IPS-NIHi7 (cell line): ENCODE measurements at regions not wholly inside any gene's neighbourhood (a gene's known extent, or its start where the extent isn't known, plus 50 kb on each side); places are given as distances from the start of the nearest gene placed in this dataset.

ENCODE experiments used
- DNase-seq: peaks from one replicate; pipeline ENCODE4 v3.0.0; 2012; ENCODE audit warnings: mixed read lengths; ENCODE audit errors: extremely low spot score

DNA sequence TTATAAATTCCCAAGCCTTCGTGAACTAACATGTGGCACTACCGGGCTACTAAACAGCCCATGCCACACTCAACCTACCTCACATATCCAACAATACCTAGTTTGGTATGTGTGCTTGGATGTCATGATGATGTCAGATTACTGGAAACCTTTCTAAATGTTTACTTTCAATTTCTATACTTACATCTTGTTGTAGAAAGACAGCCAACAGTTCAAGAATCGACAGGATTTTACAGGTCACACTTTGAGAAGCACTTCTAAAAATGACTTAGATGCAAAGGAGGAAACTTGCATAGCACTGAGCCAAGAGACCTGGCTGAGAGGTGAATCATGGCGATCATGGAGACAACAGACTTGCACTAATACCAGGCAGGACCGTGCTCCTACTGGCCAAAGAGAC lies 209.9 kb downstream of the COL4A1 start:
- DNase-seq = no peak

DNA sequence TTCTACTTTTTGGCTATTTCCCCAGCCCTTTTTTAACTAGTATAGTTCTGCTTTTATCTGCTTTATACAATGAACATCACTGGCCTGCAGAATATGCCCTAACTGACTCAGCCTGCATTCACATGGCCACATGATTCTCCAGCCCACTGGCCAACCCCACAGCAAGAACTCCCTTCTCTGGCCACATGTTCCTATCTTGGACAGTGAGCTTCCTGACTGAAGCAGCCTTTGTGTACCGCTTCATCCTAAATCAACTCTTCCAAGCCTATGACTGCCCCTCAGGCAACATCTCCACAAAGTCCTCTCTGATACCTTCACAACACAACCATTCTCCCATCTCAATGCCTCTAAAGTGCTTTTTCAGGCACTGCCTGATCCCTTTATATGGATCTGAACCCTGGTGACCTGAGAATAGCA lies 214.1 kb downstream of the COL4A1 start:
- no peak for DNase-seq

DNA sequence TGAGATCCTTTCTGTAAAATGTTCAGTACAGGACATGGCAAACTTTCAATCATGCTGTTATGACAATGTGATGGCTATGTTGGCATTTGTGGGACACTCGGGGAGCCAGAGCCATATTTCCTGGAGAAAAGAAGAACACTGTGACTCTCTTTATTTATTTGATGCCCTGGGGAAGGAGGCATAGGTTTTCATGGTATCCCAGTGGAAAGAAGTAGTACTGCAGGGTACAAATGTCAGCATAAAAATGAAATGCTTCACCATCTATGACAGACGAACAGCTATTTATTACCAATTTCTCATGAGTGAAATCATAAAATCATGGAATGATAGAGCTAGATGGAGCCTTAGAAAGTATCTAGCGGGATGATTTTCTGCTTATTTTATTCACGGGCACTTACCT lies 217.1 kb downstream of the COL4A1 start:
- no peak for DNase-seq

DNA sequence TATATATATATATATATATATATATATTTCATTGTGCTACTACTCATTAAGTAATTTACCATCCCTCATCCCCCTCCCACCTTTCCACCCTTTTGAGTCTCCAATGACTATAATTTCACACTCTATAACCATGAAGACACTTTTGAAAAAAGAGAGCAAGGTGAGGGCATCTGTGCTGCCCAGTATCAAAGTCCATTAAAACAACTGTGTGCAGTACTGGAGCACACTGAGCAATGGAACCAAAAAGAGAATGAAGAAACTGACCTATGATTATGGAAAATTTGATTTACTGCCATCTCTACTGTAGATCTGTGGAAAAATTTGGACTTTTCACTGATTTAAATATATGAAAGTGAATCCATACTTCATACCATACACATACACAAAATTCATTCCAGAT lies 217.9 kb downstream of the COL4A1 start:
- no peak for DNase-seq

DNA sequence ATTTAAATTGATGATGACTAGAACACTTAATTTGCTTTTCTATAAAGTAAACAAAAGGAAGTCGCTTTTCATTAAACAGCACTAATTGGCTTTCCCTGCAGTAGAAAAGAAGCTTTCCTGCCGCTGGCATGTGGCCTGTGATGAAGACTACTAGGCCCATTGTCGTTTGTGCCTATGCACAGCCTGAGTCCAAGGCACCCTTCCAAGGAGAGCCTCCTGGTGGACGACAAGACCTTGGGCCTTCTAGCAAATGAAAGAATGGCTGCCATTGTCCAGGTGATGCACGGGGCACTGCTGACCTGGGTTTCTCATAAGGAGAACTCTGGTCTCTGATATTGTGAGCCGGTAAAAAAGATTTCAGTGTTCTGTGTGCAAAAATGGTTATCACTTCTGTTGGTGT lies 233.0 kb downstream of the COL4A1 start:
- no peak for DNase-seq

DNA sequence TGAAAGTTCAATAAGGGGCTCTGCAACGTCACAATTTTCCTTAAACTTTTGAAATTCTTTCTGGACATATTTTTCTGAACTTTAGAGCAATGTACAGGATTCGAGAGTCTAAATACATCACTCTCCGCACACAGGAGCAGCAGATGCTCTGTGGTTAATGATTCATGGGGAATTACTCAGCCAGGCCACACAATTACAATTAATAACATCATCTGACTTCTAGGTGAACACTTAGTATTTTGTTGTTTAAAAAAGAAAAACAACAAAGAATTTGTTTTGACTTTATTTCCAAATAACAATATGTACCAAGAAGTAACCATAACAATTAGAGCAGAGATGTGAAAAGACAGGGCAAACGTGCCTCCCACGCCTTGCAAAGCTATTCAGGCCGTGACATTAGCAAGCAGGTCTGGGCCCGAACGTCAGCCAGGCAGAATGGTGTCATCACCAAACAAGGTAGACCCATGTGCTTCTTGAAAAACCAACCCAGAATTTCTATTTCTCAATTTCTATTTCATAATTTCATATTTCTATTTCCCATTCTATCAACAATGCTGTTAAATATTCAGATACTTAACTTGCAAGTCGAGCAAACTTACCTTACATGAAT lies 236.3 kb downstream of the COL4A1 start:
- DNase-seq = no peak

DNA sequence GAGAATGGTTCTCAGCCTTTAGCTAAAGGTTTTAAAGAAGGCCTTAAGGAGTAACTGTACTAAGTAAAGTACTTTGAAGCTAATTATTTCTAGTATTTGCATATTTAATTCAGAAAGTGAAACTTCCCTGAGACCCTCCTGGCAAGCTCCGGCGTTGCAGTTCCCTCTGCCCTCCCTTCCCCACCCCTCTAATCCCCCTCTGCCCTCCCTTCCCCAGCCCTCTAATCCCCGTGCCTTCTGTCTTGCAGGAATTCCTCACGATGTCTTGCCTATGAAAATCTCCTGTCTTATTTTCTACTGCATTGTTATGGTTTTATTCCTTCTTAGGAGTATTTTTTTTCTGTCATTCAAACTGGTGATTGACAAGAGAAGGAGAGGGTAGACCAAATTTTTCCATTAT lies 236.9 kb downstream of the COL4A1 start:
- DNase-seq = no peak

DNA sequence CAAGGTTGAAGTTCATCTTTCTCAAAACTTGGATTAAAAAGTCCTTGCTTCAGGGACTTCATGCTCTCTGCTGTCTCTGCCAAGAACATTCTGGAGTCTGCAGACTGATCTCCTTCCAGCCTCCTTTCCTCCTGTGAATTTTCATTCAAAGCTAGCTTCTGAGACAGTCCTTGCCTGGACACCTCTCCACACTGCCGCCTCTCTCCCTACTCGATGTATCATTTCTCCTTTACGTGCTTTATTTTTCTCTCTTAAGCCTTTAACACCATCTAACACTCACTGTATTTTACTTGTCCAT lies 238.8 kb downstream of the COL4A1 start:
- no peak for DNase-seq

DNA sequence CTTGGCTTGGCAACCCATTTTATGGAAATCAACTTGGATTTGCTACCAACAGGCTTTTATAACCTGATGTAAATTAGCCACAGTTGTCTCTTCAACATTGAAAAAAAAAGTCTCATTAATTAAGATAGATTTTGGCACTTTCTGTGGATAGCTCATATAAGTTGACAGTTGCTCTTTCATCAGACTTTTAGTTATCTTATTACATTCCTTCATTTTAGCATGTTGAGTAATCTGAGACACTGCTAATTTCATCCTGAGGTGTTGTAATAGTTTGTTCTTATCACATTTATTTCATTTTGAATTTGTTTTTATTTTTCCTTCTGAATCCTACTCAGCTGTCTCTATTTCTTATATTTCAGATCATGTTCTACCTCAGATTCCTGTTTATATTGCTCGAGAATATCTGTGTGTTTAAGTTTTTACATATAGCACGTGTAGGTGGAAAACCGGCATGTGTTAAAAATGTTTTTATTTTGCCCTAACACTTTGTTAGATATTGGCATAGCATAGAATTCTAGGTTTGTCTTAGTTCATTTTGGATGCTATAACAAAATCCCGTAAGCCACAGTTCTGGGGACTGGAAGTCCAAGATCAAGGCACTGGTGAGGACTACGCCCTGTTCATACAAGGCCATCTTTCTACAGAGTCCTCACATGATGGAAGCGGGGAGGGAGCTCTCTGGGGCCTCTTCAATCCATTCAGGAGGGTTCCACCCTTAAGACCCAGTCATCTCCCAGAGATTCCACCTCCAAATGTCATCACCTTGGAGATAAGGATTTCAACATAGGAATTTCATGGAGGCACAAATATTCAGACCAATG lies 239.4 kb downstream of the COL4A1 start:
- DNase-seq = no peak

DNA sequence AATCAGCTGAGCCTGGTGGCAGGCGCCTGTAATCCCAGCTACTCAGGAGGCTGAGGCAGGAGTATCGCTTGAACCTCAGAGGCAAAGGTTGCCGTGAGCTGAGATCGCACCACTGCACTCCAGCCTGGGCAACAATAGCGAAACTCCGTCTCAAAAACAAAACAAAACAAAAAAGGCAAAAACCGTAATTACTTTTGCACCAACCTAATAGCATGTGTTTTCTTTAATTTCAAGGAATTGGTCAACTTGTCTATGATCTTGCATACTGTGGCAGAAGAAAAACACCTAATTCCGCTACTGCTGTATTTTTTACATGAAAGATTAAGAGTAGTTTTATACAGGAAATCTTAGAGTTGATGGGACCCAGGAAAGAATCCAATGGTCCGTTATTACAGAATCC lies 241.2 kb downstream of the COL4A1 start:
- no peak for DNase-seq

DNA sequence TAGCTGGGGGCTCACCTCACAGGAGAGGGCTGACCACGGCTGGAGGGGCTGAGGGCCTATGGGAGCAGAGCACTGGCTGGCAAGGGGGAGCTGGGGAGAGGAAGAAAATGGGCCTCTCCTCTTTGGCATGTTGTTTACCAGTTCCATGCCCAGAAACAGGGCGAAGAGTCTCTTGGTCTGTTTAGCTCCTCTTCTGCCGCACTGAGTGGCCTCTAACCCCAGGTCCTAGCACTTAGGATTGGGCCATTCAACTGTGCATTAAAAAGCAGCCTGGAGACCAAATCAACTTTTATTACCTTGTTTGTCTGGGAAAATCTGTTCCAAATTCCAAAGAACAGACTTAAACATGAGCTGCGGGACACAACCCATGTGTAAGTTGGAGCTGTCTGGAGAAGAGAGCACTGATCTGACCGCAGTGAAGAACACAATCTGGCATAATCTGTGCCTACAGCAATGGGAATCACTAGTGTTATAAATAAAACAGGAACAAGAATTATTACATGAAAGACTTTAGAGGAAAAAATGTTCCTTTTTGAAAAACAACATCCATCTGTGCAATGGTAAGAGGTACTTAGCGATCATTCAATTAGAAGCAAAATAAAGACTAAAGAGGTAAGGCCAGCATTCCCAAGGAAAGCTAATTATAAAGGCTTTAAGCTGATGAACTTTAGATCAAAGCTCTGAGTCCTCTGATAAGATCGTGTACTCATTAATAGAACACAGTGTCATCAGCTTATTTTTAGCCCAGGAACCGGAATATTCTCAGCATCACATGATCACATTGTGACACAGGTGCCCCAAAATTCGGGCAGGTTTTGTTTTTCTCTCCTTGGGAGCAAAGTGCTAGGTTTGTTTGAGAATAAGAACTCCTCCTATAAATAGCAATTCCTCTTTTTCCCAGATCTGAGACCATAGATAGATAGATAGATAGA lies 243.2 kb downstream of the COL4A1 start:
- DNase-seq = no peak

DNA sequence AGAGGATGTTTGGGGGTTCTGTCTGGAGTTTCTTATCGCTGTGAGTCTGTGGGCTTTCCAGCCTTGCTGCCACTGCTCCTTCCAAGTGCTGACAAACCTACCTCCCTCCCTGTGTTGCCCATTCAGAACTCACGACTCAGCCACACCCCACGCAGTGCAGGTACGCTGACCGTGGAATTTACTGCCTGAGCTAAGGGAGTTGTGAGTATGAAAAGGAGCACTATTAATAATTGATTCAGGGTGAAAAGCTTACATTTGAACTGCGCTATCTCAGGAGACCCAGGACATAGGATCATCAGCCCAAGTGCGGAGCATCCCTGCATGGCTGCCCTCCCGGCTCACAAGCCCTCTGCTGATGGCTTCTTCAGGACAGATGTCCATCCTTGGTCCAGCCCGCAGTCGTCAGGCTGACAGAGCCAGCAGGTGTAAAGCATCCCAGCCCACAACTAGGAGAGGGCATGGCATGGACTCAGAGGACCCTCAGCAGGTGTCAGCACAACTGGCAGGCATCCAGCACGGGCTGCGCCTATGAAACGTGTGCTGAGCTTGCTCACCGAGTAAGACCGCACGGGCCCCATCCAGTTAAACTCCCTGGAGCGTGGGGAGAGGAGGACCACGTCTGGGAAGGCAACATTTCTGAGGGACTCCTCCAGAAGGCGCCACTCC lies 244.0 kb downstream of the COL4A1 start:
- DNase-seq = no peak

DNA sequence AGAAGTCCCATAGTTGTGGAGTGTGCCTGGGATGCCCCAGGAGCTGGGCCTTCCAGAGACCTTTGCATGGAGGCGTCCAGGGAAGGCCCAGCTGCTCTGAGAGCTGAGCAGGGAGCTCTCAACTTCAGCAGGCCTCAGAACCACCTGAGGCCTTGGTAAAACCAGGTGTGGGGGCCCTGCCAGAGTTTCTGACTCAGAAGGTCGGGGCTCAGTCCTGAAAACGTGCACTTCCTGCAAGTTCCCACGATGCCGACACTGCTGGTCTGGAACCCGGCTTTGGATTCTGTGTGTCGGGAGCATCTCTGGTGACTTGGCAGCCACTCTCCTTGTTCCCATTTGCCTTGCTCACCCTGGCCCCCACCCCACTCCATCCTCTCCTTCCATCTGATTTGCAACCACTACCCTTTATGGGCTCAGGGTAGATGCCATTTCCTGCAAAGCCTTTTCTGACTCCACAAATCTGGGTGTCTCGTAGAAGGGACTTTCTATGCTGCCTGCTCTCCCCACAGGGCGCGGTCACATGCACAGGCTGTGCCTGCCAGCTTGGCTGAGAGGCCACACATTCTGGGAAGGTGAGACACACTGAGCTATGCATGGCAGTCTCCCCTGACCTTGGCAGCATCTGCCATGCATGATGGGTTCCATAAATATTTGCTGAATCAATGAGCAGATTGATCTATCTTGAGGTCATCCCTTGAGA lies 244.7 kb downstream of the COL4A1 start:
- DNase-seq = no peak

DNA sequence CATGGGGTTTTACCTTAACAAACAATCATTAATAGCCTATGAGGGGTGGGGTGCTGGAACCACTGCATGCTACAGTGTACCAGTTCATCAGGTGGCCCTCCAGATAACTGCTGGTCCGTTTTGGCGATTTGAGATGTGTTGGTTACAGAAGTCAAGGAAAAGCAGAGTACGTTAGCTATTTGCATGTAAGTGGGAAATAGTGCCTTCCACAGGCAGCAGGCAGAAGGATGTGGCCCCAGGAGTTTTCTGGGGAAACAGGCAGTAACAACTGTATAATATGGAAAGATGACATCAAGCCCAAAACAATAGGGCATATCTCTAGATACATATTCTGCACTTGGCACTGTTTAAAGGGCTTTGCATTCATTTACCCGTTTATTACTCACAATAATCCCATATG lies 245.7 kb downstream of the COL4A1 start:
- no peak for DNase-seq

DNA sequence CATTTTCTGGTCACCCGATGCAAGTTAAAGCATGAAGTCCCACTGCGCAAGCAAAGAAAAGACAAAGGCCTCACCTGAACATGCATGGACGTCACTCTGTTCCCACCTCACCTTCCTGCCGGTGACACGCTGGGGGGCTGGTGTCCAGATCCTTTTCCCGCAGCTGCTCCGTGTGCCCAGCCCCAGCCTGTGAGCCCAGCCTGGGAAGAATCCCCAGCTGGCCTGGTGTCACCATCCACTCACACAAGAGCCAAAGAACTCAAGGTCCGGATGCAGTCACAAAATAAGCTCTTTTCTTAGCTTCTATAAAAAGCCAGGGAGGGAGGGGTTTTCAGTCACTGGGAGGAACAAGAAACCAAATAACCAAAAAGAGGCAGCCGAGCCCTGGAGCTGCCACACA lies 249.9 kb downstream of the COL4A1 start:
- DNase-seq = no peak

DNA sequence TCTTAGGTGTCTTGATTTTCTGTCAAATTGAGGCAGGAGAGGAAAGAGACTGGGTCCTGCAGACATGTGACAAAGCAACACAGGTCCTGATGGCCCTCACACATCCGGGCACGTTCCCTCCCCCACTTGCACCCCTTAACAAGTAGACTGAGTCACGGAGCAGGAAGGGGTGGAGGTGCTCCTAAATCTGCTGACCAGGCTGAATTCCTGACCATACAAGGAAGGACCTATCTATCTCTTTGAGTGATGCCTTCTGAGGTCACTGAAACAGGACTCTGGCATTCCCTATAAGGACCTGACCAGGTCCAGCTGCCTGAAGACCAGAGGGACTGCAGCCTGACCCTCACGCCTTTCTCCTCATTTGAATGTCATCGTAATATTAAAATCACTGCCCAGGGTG lies 250.3 kb downstream of the COL4A1 start:
- no peak for DNase-seq

DNA sequence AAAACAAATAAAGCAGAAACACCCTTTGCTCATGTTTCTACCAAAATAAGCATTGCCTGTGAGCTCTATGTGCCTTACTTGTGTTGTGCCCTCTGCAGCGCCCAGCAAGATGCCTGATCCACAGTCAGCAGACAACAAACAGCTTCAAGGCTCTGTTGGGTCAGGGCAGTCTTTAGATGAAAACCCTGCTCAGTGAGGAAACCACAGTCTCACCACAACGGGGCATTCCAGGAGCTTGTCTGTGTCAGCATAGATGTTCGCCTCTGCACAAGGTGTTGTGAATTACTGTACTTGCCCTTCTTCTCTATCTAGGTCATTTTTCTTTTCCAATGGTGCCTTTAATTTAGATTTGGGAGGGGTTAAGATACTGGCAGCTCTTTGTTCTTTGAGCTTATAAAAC lies 251.9 kb downstream of the COL4A1 start:
- no peak for DNase-seq

DNA sequence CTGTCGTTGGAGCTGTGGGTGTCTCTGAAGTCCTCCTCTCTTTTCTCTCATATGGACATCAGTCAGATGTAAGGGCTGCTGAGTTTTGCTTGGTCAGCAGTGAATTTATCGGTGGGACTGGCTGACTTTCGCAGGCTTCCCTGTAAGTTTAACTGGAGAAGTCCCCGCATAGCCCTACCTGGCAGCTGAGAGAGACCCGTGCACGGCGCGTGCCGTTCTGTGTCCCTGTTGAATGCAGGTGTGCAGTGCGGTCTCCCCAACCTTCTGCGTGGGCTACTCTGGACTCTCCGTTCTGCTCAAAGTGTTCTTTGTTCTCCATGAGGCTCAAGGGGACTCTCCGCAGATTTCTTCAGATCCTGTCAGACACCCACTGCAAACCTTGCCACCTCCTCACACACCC lies 252.9 kb downstream of the COL4A1 start:
- DNase-seq = no peak

DNA sequence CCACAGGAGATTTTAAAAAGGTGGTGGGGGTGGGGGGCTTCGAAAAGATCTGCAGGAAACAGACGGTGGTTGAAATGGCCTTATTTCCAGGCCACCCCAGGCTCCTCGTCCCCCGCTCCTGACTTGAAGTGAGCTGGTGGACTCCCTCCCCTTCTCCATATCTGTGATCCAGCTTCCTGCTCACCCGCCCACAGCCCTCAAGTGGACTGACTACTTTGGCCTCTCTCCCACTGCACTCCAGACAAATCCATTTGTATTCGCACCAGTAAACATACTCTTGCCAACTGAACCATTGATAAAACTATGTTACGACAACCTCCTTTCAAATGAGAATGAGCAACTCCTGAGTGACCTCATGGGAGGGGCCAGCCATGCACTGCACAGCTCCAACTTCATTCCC lies 259.5 kb downstream of the COL4A1 start:
- DNase-seq = no peak

DNA sequence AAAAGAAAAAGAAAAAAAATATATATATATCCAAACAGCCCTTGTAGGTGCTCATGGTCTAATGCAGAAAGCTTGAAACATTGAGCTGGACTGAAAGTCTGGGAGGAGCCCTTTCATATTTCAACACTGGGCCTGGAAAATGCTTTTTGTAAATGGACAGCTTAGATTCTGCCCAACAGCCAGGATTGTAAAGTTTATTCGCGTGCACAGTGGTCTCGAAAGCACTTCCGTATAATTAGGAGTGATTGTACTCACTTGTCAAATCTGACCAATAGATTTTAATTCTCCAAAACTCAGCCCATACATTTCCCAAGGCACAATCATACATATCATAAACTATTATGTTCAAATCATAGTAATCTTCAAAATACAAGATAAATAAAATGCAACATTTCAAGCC lies 260.1 kb downstream of the COL4A1 start:
- no peak for DNase-seq

DNA sequence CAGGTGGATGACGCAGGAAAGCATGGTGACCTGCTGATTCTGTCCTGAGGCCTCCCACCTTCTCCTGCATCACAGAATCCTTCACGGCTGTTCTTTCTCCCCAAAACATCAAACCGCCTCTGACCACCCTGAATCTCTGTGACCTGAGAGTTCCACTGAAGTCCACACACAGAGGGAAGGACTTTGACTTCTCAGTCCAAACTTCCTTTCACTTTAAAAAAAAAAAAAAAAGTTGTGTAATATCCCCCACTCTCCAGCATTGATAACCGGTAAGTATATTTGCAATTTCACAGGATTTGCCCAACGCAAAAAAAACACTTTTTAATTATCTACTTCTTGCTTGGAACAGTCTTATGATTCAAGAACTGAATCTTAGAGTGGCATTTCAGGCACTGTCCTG lies 259.5 kb upstream of the IRS2 start:
- no peak for DNase-seq

DNA sequence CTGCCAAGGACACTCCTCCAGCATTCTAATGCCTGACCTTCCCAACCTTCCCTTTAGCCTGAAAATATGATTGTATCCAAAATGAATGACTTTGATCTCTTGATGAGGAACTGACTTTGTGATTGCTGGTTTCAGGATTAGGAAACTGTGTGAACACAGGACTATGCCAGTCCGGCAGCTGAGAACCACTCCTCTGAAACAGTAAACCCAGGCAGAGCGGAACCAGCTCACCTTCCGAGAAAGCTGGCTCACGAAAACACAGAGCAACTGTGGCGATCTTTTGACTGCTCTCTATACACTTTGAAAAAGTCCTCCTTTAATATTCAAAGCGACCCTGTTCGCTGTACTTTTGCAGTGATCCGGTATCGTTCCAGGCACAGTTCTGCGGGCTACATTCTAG lies 258.8 kb upstream of the IRS2 start:
- DNase-seq = no peak
